Lower leg skin (tissue), 3 donors: ENCODE measurements at regions not wholly inside any gene's neighbourhood (a gene's known extent, or its start where the extent isn't known, plus 50 kb on each side); places are given as distances from the start of the nearest gene placed in this dataset.

ENCODE experiments used
- POLR2A ChIP-seq, 2 donors: fragments of 450-650 bp; IDR thresholded peaks; one replicate each; pipeline ENCODE4 v1.6.1; 2016 to 2017; ENCODE audit warnings: antibody characterized with exemption in 2 of 2, mild to moderate bottlenecking in 1 of 2, moderate library complexity in 1 of 2
- TF ChIP-seq, protein P1 (sequence below), 3 donors: fragments of 450-650 bp; IDR thresholded peaks; one replicate each; pipeline ENCODE4 v1.5.1; 2016; ENCODE audit warnings: antibody characterized with exemption in 3 of 3, mild to moderate bottlenecking in 3 of 3, moderate library complexity in 2 of 3

DNA sequence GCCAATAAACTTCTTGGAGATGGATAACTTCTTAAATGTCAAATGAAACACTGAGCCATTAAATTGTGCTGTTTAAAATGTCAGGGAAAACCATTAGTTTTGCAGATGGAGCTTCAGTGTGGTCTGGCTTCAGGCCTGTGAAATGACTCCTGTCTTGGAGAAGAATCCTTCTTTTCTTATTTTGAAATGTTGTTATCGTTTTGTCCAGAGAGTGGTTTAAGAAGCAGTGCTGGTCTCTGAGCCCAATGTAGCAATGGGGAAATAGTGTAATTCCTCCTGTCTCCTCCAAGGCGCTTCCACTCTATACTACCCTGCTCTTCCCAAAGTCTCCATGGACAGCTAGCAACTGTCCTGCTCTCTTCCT, 177.6 kb downstream of the REEP3 start:
- TF ChIP-seq, protein P1, sequence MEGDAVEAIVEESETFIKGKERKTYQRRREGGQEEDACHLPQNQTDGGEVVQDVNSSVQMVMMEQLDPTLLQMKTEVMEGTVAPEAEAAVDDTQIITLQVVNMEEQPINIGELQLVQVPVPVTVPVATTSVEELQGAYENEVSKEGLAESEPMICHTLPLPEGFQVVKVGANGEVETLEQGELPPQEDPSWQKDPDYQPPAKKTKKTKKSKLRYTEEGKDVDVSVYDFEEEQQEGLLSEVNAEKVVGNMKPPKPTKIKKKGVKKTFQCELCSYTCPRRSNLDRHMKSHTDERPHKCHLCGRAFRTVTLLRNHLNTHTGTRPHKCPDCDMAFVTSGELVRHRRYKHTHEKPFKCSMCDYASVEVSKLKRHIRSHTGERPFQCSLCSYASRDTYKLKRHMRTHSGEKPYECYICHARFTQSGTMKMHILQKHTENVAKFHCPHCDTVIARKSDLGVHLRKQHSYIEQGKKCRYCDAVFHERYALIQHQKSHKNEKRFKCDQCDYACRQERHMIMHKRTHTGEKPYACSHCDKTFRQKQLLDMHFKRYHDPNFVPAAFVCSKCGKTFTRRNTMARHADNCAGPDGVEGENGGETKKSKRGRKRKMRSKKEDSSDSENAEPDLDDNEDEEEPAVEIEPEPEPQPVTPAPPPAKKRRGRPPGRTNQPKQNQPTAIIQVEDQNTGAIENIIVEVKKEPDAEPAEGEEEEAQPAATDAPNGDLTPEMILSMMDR (IDR thresholded peaks at IDR 0.05) = no peak
- no peak for TF ChIP-seq POLR2A (IDR thresholded peaks at IDR 0.05)
